GM19438 (cell line): ENCODE measurements at regions not wholly inside any gene's neighbourhood (a gene's known extent, or its start where the extent isn't known, plus 50 kb on each side); places are given as distances from the start of the nearest gene placed in this dataset.

ENCODE experiments used
- ATAC-seq: cut with Tn5 transposase; IDR thresholded peaks from one replicate; pipeline ENCODE4 v1.9.1; 2021; ENCODE audit warnings: low read depth; ENCODE audit not compliant: unreplicated experiment

GRCh38 chr13:104900191-104900817 lies 1635.2 kb downstream of the EFNB2 start:
- no peak for ATAC-seq

- ATAC-seq, result no peak
These were observed 1637.0 kb downstream of the EFNB2 start for GRCh38 chr13:104898484-104898883.

GRCh38 chr13:104895521-104895920 lies 1639.9 kb downstream of the EFNB2 start:
- no peak for ATAC-seq

GRCh38 chr13:104875038-104875754 lies 1660.3 kb downstream of the EFNB2 start:
- no peak for ATAC-seq

GRCh38 chr13:104872153-104872552 lies 1663.3 kb downstream of the EFNB2 start:
- ATAC-seq, result no peak

GRCh38 chr13:104871456-104871855 lies 1664.0 kb downstream of the EFNB2 start:
- ATAC-seq, result no peak

GRCh38 chr13:104869501-104869900 lies 1666.0 kb downstream of the EFNB2 start:
- ATAC-seq, result no peak

- no peak for ATAC-seq
These were observed 1666.7 kb downstream of the EFNB2 start for GRCh38 chr13:104868806-104869205.

- ATAC-seq, result no peak
These were observed 1679.9 kb downstream of the EFNB2 start for GRCh38 chr13:104855581-104855980.

GRCh38 chr13:104854698-104855097 lies 1680.8 kb downstream of the EFNB2 start:
- ATAC-seq, result no peak

GRCh38 chr13:104854007-104854406 lies 1681.5 kb downstream of the EFNB2 start:
- no peak for ATAC-seq

GRCh38 chr13:104847922-104848321 lies 1687.5 kb downstream of the EFNB2 start:
- ATAC-seq, result no peak

GRCh38 chr13:104843401-104843800 lies 1692.1 kb downstream of the EFNB2 start:
- no peak for ATAC-seq

GRCh38 chr13:104841110-104841509 lies 1694.4 kb downstream of the EFNB2 start:
- ATAC-seq, result no peak

- no peak for ATAC-seq
These were observed 1697.7 kb downstream of the EFNB2 start for GRCh38 chr13:104837756-104838155.

GRCh38 chr13:104833221-104833620 lies 1702.2 kb downstream of the EFNB2 start:
- ATAC-seq, result no peak

GRCh38 chr13:104832231-104832630 lies 1703.2 kb downstream of the EFNB2 start:
- ATAC-seq, result no peak

- ATAC-seq, result no peak
These were observed 1703.6 kb downstream of the EFNB2 start for GRCh38 chr13:104831831-104832230.

GRCh38 chr13:104823709-104824108 lies 1711.8 kb downstream of the EFNB2 start:
- no peak for ATAC-seq

GRCh38 chr13:104823071-104823470 lies 1712.4 kb downstream of the EFNB2 start:
- ATAC-seq, result no peak

GRCh38 chr13:104817271-104817670 lies 1718.2 kb downstream of the EFNB2 start:
- ATAC-seq, result no peak

GRCh38 chr13:104816726-104817125 lies 1718.7 kb downstream of the EFNB2 start:
- ATAC-seq, result no peak
